ENCODE measurements at regions not wholly inside any gene's neighbourhood (a gene's known extent, or its start where the extent isn't known, plus 50 kb on each side); places are given as distances from the start of the nearest gene placed in this dataset.

DNA sequence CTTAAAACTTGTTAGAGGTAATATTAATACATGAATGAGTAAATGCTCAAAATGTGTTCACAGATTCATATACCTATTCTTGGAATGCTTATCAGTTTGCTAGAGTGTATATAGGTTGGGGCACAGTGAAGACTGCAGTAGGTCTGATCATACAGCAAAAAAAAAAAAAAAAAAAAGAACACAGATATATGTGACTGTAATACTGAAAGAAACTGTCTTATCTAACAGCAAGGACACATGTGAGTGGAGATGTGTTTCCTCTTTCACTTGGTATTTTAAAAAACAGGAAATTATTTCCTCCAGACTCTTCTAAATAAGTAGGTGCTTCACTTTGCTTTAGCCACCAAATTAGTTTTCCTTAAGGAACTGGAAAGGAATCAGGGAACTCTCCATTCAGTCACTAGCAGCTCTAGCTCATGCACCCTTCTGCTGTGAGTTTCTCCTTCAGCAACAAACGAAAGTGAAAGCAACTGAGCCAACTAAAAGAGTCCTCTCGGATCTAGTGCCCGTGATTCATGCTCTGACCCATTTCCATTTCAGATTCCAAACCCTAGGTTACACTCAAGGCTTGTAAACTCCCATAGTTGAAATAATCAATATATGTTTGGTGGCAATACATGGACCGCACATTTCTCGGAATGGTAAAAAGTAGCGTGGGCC lies 98.5 kb downstream of the DSEL start:
- TF ChIP-seq, protein P1, sequence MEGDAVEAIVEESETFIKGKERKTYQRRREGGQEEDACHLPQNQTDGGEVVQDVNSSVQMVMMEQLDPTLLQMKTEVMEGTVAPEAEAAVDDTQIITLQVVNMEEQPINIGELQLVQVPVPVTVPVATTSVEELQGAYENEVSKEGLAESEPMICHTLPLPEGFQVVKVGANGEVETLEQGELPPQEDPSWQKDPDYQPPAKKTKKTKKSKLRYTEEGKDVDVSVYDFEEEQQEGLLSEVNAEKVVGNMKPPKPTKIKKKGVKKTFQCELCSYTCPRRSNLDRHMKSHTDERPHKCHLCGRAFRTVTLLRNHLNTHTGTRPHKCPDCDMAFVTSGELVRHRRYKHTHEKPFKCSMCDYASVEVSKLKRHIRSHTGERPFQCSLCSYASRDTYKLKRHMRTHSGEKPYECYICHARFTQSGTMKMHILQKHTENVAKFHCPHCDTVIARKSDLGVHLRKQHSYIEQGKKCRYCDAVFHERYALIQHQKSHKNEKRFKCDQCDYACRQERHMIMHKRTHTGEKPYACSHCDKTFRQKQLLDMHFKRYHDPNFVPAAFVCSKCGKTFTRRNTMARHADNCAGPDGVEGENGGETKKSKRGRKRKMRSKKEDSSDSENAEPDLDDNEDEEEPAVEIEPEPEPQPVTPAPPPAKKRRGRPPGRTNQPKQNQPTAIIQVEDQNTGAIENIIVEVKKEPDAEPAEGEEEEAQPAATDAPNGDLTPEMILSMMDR (IDR thresholded peaks at IDR 0.05; ENCODE audit: poor library complexity), result no peak
- TF ChIP-seq EZH2 (IDR thresholded peaks at IDR 0.05; ENCODE audit: borderline replicate concordance), result no peak

All from hepatocyte (in vitro differentiated cells).